Caki2 (cell line): ENCODE measurements at regions not wholly inside any gene's neighbourhood (a gene's known extent, or its start where the extent isn't known, plus 50 kb on each side); places are given as distances from the start of the nearest gene placed in this dataset.

ENCODE experiments used
- DNase-seq: peaks from one replicate; pipeline ENCODE4 v3.0.0-alpha.2; 2015; ENCODE audit warnings: low read depth
- in situ Hi-C: cut with HindIII; loops from 2 replicates; pipeline ENCODE4 v1.10.0; 2016; ENCODE audit warnings: low sequenced_read_pairs, low pct_unique_long_range_greater_than_20kb, mixed read lengths

GRCh38 chr9:82560457-82560904 is 502.5 kb downstream of the RASEF start:
- DNase-seq, result no peak
- in situ Hi-C loops, result no loop called here

- no peak for DNase-seq
- in situ Hi-C loops, result no loop called here
Observed at GRCh38 chr9:82563094-82563493, 499.8 kb downstream of the RASEF start.

GRCh38 chr9:82563841-82564240 is 499.1 kb downstream of the RASEF start:
- DNase-seq, result no peak
- in situ Hi-C loops, result no loop called here

- in situ Hi-C loops, result no loop called here
Observed at GRCh38 chr9:82565188-82565969, 497.6 kb downstream of the RASEF start.

GRCh38 chr9:82567953-82568352 is 495.0 kb downstream of the RASEF start:
- in situ Hi-C loops, result no loop called here
- no peak for DNase-seq

More at GRCh38 chr9:82565188-82565969, 497.6 kb downstream of the RASEF start:
- DNase-seq, result no peak

- no peak for DNase-seq
- in situ Hi-C loops, result no loop called here
Observed at GRCh38 chr9:82570226-82570625, 492.7 kb downstream of the RASEF start.

GRCh38 chr9:82571540-82571939 is 491.4 kb downstream of the RASEF start:
- in situ Hi-C loops, result no loop called here
- no peak for DNase-seq

GRCh38 chr9:82572146-82572545 is 490.8 kb downstream of the RASEF start:
- in situ Hi-C loops, result no loop called here
- no peak for DNase-seq

- no peak for DNase-seq
- in situ Hi-C loops, result no loop called here
Observed at GRCh38 chr9:82574911-82575310, 488.0 kb downstream of the RASEF start.

- in situ Hi-C loops, result no loop called here
- DNase-seq, result no peak
Observed at GRCh38 chr9:82580921-82581320, 482.0 kb downstream of the RASEF start.

GRCh38 chr9:82581516-82581915 is 481.4 kb downstream of the RASEF start:
- in situ Hi-C loops, result no loop called here
- DNase-seq, result no peak

GRCh38 chr9:82581935-82582334 is 481.0 kb downstream of the RASEF start:
- no peak for DNase-seq
- in situ Hi-C loops, result no loop called here

GRCh38 chr9:82582693-82583092 is 480.2 kb downstream of the RASEF start:
- DNase-seq, result no peak
- in situ Hi-C loops, result no loop called here

GRCh38 chr9:82583524-82583923 is 479.4 kb downstream of the RASEF start:
- DNase-seq, result no peak
- in situ Hi-C loops, result no loop called here

GRCh38 chr9:82584349-82584863 is 478.5 kb downstream of the RASEF start:
- in situ Hi-C loops, result no loop called here
- DNase-seq, result no peak

GRCh38 chr9:82586918-82587356 is 476.0 kb downstream of the RASEF start:
- in situ Hi-C loops, result no loop called here
- DNase-seq, result no peak

GRCh38 chr9:82588301-82589180 is 474.4 kb downstream of the RASEF start:
- no peak for DNase-seq
- in situ Hi-C loops, result no loop called here

GRCh38 chr9:82590845-82591244 is 472.1 kb downstream of the RASEF start:
- in situ Hi-C loops, result no loop called here
- DNase-seq, result no peak

- in situ Hi-C loops, result no loop called here
- DNase-seq, result no peak
Observed at GRCh38 chr9:82593501-82593900, 469.4 kb downstream of the RASEF start.
